HepG2 (cell line): ENCODE measurements at regions not wholly inside any gene's neighbourhood (a gene's known extent, or its start where the extent isn't known, plus 50 kb on each side); places are given as distances from the start of the nearest gene placed in this dataset.

ENCODE experiments used
- FOXP1 ChIP-seq, 2 experiments: fragments of 450-650 bp in 1 of 2; IDR thresholded peaks; 2 replicates each; pipeline ENCODE4 v1.6.1; 2017 to 2018; ENCODE audit warnings: antibody characterized with exemption in 1 of 2
- FOXP4 ChIP-seq: sonication (generic); formaldehyde crosslinking; IDR thresholded peaks from 2 replicates; pipeline ENCODE4 v1.4.0; 2020; ENCODE audit warnings: missing genetic modification reagents
- GPBP1L1 ChIP-seq: sonication (generic); formaldehyde crosslinking; IDR thresholded peaks from 2 replicates; pipeline ENCODE4 v1.5.0; 2020; ENCODE audit warnings: mild to moderate bottlenecking, missing genetic modification reagents
- MAFK ChIP-seq, 2 experiments: IDR thresholded peaks in 1 of 2; conservative IDR thresholded peaks in 1 of 2; 2 replicates each; pipeline ENCODE4 v1.6.1; 2011; ENCODE audit warnings: improper control_type of control experiment in 2 of 2, low read length in 2 of 2
- TF ChIP-seq, protein P1 (sequence below): sonication (generic); formaldehyde crosslinking; IDR thresholded peaks from 2 replicates; pipeline ENCODE4 v1.5.0; 2020; ENCODE audit warnings: mild to moderate bottlenecking, missing genetic modification reagents, moderate library complexity

- TF ChIP-seq FOXP1 (IDR thresholded peaks at IDR 0.05) (no peak), FOXP1 (CRISPR knock-in tag; IDR thresholded peaks at IDR 0.05) (no peak), FOXP4 (CRISPR knock-in tag) (no peak), MAFK (conservative IDR thresholded peaks at IDR 0.05 in 1 of 2, IDR thresholded peaks at IDR 0.05 in 1 of 2; ENCODE audit: low read length in 2 of 2) (no peak), GPBP1L1 (CRISPR knock-in tag) (no peak)
- TF ChIP-seq, protein P1, sequence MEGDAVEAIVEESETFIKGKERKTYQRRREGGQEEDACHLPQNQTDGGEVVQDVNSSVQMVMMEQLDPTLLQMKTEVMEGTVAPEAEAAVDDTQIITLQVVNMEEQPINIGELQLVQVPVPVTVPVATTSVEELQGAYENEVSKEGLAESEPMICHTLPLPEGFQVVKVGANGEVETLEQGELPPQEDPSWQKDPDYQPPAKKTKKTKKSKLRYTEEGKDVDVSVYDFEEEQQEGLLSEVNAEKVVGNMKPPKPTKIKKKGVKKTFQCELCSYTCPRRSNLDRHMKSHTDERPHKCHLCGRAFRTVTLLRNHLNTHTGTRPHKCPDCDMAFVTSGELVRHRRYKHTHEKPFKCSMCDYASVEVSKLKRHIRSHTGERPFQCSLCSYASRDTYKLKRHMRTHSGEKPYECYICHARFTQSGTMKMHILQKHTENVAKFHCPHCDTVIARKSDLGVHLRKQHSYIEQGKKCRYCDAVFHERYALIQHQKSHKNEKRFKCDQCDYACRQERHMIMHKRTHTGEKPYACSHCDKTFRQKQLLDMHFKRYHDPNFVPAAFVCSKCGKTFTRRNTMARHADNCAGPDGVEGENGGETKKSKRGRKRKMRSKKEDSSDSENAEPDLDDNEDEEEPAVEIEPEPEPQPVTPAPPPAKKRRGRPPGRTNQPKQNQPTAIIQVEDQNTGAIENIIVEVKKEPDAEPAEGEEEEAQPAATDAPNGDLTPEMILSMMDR (CRISPR knock-in tag): no peak
These were observed 2521.4 kb downstream of the ARAP2 start for GRCh38 chr4:33722800-33723516.
